Upper lobe of left lung (tissue), 6 donors: ENCODE measurements at regions not wholly inside any gene's neighbourhood (a gene's known extent, or its start where the extent isn't known, plus 50 kb on each side); places are given as distances from the start of the nearest gene placed in this dataset.
A peak's percentile ranks its signal among the peaks of the same experiment; 100 is the strongest.
"Not testable (repeated sequence)": the region's sequence is repeated elsewhere in the genome, so short reads cannot be mapped to it uniquely, and the experiment has no call there.

Source experiments
- ATAC-seq, 2 donors: fragments of 200-7000 bp; cut with Tn5 transposase; one replicate each; pipeline ENCODE4 v1.9.1; 2022; ENCODE audit warnings: mild to moderate bottlenecking in 2 of 2, moderate library complexity in 2 of 2; ENCODE audit not compliant: low FRiP score in 2 of 2
- DNase-seq, 2 donors: peaks; one replicate each; pipeline ENCODE4 v3.0.0-alpha.2; 2019 to 2020
- H3K27ac ChIP-seq, 4 donors: fragments of 200-600 bp; sonication (generic); one replicate each; pipeline ENCODE4 v1.5.1; 2016 to 2019
- H3K27me3 ChIP-seq, 4 donors: fragments of 200-600 bp; sonication (generic); one replicate each; pipeline ENCODE4 v1.5.1; 2017 to 2019
- H3K36me3 ChIP-seq, 4 donors: fragments of 200-600 bp; sonication (generic); one replicate each; pipeline ENCODE4 v1.5.1; 2016 to 2019
- H3K4me1 ChIP-seq, 4 donors: fragments of 200-600 bp; sonication (generic); one replicate each; pipeline ENCODE4 v1.5.1; 2018 to 2019
- H3K4me3 ChIP-seq, 4 donors: fragments of 200-600 bp; sonication (generic); one replicate each; pipeline ENCODE4 v1.5.1; 2017 to 2019; ENCODE audit warnings: mild to moderate bottlenecking in 2 of 4, moderate library complexity in 1 of 4
- H3K9me3 ChIP-seq, 4 donors: fragments of 200-600 bp; sonication (generic); one replicate each; pipeline ENCODE4 v1.5.1; 2018 to 2019
- CTCF ChIP-seq, 6 experiments: fragments of 450-650 bp in 4 of 6; fragments of 200-600 bp in 2 of 6; sonication (generic) in 2 of 6; IDR thresholded peaks; one replicate each; pipeline ENCODE4 v1.5.1; 2016 to 2019; ENCODE audit warnings: antibody characterized with exemption in 6 of 6
- EP300 ChIP-seq, 4 donors: sonication (generic); formaldehyde crosslinking; IDR thresholded peaks; one replicate each; pipeline ENCODE4 v1.5.1; 2017; ENCODE audit warnings: antibody characterized with exemption in 4 of 4, control low read depth in 2 of 4
- POLR2A ChIP-seq, 4 donors: fragments of 450-650 bp; IDR thresholded peaks; one replicate each; pipeline ENCODE4 v1.5.1; 2016 to 2017; ENCODE audit warnings: antibody characterized with exemption in 4 of 4, mild to moderate bottlenecking in 2 of 4
- POLR2AphosphoS5 ChIP-seq, 2 donors: sonication (generic); formaldehyde crosslinking; IDR thresholded peaks; one replicate each; pipeline ENCODE4 v1.5.1; 2017; ENCODE audit warnings: antibody characterized with exemption in 2 of 2
- WGBS, 2 donors: methylation state at CpG; one replicate each; pipeline ENCODE4 v1.1.5; 2017 to 2018; 5-methylcytosine and 5-hydroxymethylcytosine counted together
- donor health status: DM: no; HTN: no; CAD: no; lungs with moderate emphysema.
- donor health status: DM: no; HTN: yes; CAD: no; lungs with severe emphysema.

- ATAC-seq = no peak
- DNase-seq = no peak
- H3K9me3 ChIP-seq = no peaks in the 10 kb centered on the region
- WGBS, 2 donors = 56 to 68% methylated on average over 2 of the region's 2 CpGs
- H3K27ac ChIP-seq = no peak overlapping the region
- no peak overlapping the region for H3K4me3 ChIP-seq
- no peaks in the 10 kb centered on the region for H3K36me3 ChIP-seq
- H3K27me3 ChIP-seq = no peaks in the 10 kb centered on the region
- peaks cover 0 to 2% (median 0%) of the 10 kb centered on the region in 4 donors for H3K4me1 ChIP-seq
- TF ChIP-seq POLR2A (IDR thresholded peaks at IDR 0.05) = no peak
- TF ChIP-seq EP300 (IDR thresholded peaks at IDR 0.05) = no peak
- no peak for TF ChIP-seq POLR2AphosphoS5 (IDR thresholded peaks at IDR 0.05)
- no peak for TF ChIP-seq CTCF (IDR thresholded peaks at IDR 0.05)
Measured at GRCh38 chr2:179332903-179333302, 68.3 kb upstream of the SESTD1 start.

GRCh38 chr2:179331061-179331460 is 66.4 kb upstream of the SESTD1 start:
- H3K27ac ChIP-seq = no peak overlapping the region
- no peak overlapping the region for H3K4me3 ChIP-seq
- no peaks in the 10 kb centered on the region for H3K27me3 ChIP-seq
- no peaks in the 10 kb centered on the region for H3K36me3 ChIP-seq
- no peak for ATAC-seq
- WGBS, 2 donors = 93 to 95% methylated on average over 3 of the region's 3 CpGs
- no peak for DNase-seq
- no peak for TF ChIP-seq POLR2A (IDR thresholded peaks at IDR 0.05)
- TF ChIP-seq EP300 (IDR thresholded peaks at IDR 0.05) = no peak
- TF ChIP-seq CTCF (IDR thresholded peaks at IDR 0.05) = no peak
- no peak for TF ChIP-seq POLR2AphosphoS5 (IDR thresholded peaks at IDR 0.05)
- H3K9me3 ChIP-seq = no peaks in the 10 kb centered on the region
- no peaks in the 10 kb centered on the region for H3K4me1 ChIP-seq

- no peaks in the 10 kb centered on the region for H3K27me3 ChIP-seq
- TF ChIP-seq POLR2A (IDR thresholded peaks at IDR 0.05) (no peak), POLR2AphosphoS5 (IDR thresholded peaks at IDR 0.05) (no peak), EP300 (IDR thresholded peaks at IDR 0.05) (no peak), CTCF (IDR thresholded peaks at IDR 0.05) (no peak)
- no peaks in the 10 kb centered on the region for H3K4me1 ChIP-seq
- H3K9me3 ChIP-seq = no peaks in the 10 kb centered on the region
- no peak for DNase-seq
- H3K36me3 ChIP-seq = no peaks in the 10 kb centered on the region
- no peak overlapping the region for H3K4me3 ChIP-seq
- H3K27ac ChIP-seq = no peak overlapping the region
- WGBS, 2 donors = 79 to 88% methylated on average over 5 of the region's 5 CpGs
- no peak for ATAC-seq
Measured at GRCh38 chr2:179322289-179322688, 57.7 kb upstream of the SESTD1 start.

GRCh38 chr2:179321034-179321433 is 56.4 kb upstream of the SESTD1 start:
- not testable (repeated sequence) for H3K4me1 ChIP-seq, DNase-seq, H3K4me3 ChIP-seq, ATAC-seq, H3K27ac ChIP-seq, H3K36me3 ChIP-seq, H3K9me3 ChIP-seq, H3K27me3 ChIP-seq
- WGBS, 2 donors = 90 to 97% methylated on average over 3 of the region's 3 CpGs

GRCh38 chr2:179314729-179315128 is 50.1 kb upstream of the SESTD1 start:
- 88 to 89% methylated on average over 4 to 9 of the region's 9 CpGs for WGBS, 2 donors
- H3K27ac ChIP-seq, ATAC-seq: not testable (repeated sequence)

More at GRCh38 chr2:179314729-179315128, 50.1 kb upstream of the SESTD1 start:
- peak in 1 of 2 donors; percentile 11 for DNase-seq
- H3K4me1 ChIP-seq, H3K9me3 ChIP-seq, H3K36me3 ChIP-seq, H3K4me3 ChIP-seq, H3K27me3 ChIP-seq: not testable (repeated sequence)
